ENCODE measurements at regions not wholly inside any gene's neighbourhood (a gene's known extent, or its start where the extent isn't known, plus 50 kb on each side); places are given as distances from the start of the nearest gene placed in this dataset.

DNA sequence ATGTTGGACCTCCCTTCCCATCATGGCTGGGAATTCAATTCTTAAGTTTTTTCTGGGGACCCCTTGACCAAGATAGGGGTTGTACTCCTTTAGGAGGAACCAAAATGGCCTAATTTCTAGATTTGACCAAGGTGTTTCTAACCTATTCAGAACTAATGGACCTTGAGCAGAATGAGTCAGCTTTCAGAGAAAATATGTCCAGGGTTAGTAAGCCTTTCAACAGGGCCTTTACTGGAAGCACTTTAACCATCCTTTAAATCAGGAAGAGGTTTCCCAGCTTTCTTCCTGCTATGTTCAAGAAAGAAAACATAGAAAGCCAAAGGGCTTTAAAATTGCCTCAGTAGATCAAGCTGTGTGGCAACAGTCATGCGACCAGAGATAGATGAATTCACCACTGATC is 1184.9 kb upstream of the ACVR2A start:
- H3K27me3 ChIP-seq (ENCODE audit: low read length): no peaks in the 10 kb centered on the region
- H3K4me1 ChIP-seq (ENCODE audit: insufficient read depth, low read length): no peaks in the 10 kb centered on the region
- no peak for ATAC-seq
- ChIA-PET CTCF (no interaction called here), POLR2A (ENCODE audit: unreplicated experiment) (no interaction called here)
- no peak overlapping the region for H2AFZ ChIP-seq (ENCODE audit: low read length)
- no peaks in the 10 kb centered on the region for H3F3A ChIP-seq (ENCODE audit: low read length, unreplicated experiment)
- BruUV-seq (replicated peaks): no TSS peak
- H3K9me3 ChIP-seq (ENCODE audit: low read length): no peaks in the 10 kb centered on the region
- no peak overlapping the region for H3K27ac ChIP-seq (ENCODE audit: low read length)
- no peaks in the 10 kb centered on the region for H3K36me3 ChIP-seq (ENCODE audit: low read depth, low read length)
- TF ChIP-seq EZH2phosphoT487 (IDR thresholded peaks at IDR 0.05; ENCODE audit: borderline replicate concordance, low read length) (no peak), EZH2 (IDR thresholded peaks at IDR 0.05; ENCODE audit: low read length, unreplicated experiment) (no peak)
- DNase-seq: no peak
- no peak overlapping the region for H3K4me2 ChIP-seq (ENCODE audit: low read length)
- no peaks in the 10 kb centered on the region for H3K79me2 ChIP-seq (ENCODE audit: low read length)
- no peak overlapping the region for H3K4me3 ChIP-seq (ENCODE audit: low read length)
- no peaks in the 10 kb centered on the region for H4K20me1 ChIP-seq (ENCODE audit: low read length)
- intact Hi-C loops (cut with micrococcal nuclease): loop anchor here (2.0 to 10.0 kb wide), 3 partner anchors 25 to 615 kb away; no protein-coding TSS in a partner anchor
- no peaks in the 10 kb centered on the region for H3K9me2 ChIP-seq (replicated peaks; ENCODE audit: low read length)
- no peak overlapping the region for H3K9ac ChIP-seq (ENCODE audit: low read length)

DNA sequence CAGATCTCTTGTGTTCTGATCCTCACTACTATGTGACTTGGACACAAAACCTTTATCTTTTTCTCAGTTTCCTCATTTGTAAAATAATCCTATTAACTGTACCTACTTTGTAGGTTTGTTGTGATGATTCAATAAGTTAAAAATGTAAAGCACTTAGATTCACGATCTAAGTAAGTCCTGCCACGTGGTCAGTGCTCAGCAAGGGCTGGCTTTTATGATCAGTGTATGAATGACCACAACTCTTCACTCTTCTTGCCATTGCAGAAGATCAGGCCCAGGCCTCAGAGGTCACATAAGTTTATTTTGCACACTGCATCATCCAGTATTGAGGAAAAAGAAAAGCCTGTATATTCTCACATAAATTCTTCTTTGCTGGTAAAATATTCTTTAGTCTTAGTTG is 1192.5 kb upstream of the ACVR2A start:
- peak; percentile 51 for DNase-seq
- no peaks in the 10 kb centered on the region for H3K9me2 ChIP-seq (replicated peaks; ENCODE audit: low read length)
- no peaks in the 10 kb centered on the region for H3K27me3 ChIP-seq (ENCODE audit: low read length)
- H3K4me1 ChIP-seq (ENCODE audit: insufficient read depth, low read length): 0 out of 2 replicates have a peak, but pooled peaks cover 6% of the 10 kb centered on the region
- TF ChIP-seq EZH2 (IDR thresholded peaks at IDR 0.05; ENCODE audit: low read length, unreplicated experiment) (no peak), EZH2phosphoT487 (IDR thresholded peaks at IDR 0.05; ENCODE audit: borderline replicate concordance, low read length) (no peak)
- TF ChIP-seq, protein P1, sequence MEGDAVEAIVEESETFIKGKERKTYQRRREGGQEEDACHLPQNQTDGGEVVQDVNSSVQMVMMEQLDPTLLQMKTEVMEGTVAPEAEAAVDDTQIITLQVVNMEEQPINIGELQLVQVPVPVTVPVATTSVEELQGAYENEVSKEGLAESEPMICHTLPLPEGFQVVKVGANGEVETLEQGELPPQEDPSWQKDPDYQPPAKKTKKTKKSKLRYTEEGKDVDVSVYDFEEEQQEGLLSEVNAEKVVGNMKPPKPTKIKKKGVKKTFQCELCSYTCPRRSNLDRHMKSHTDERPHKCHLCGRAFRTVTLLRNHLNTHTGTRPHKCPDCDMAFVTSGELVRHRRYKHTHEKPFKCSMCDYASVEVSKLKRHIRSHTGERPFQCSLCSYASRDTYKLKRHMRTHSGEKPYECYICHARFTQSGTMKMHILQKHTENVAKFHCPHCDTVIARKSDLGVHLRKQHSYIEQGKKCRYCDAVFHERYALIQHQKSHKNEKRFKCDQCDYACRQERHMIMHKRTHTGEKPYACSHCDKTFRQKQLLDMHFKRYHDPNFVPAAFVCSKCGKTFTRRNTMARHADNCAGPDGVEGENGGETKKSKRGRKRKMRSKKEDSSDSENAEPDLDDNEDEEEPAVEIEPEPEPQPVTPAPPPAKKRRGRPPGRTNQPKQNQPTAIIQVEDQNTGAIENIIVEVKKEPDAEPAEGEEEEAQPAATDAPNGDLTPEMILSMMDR (conservative IDR thresholded peaks at IDR 0.05; ENCODE audit: low read depth, low read length): no peak
- H4K20me1 ChIP-seq (ENCODE audit: low read length): no peaks in the 10 kb centered on the region
- 0 out of 2 replicates have a peak overlapping the region, but pooled peaks have one; percentile 24 for H2AFZ ChIP-seq (ENCODE audit: low read length)
- H3K36me3 ChIP-seq (ENCODE audit: low read depth, low read length): no peaks in the 10 kb centered on the region
- H3F3A ChIP-seq (ENCODE audit: low read length, unreplicated experiment): no peaks in the 10 kb centered on the region
- H3K4me2 ChIP-seq (ENCODE audit: low read length): no peak overlapping the region
- no peaks in the 10 kb centered on the region for H3K79me2 ChIP-seq (ENCODE audit: low read length)
- no peak overlapping the region for H3K9ac ChIP-seq (ENCODE audit: low read length)
- H3K4me3 ChIP-seq (ENCODE audit: low read length): no peak overlapping the region
- no TSS peak for BruUV-seq (replicated peaks)
- intact Hi-C loops (cut with micrococcal nuclease): no loop called here
- peak; percentile 64 for ATAC-seq
- ChIA-PET CTCF (no interaction called here), POLR2A (ENCODE audit: unreplicated experiment) (no interaction called here)
- H3K27ac ChIP-seq (ENCODE audit: low read length): no peak overlapping the region
- H3K9me3 ChIP-seq (ENCODE audit: low read length): no peaks in the 10 kb centered on the region

DNA sequence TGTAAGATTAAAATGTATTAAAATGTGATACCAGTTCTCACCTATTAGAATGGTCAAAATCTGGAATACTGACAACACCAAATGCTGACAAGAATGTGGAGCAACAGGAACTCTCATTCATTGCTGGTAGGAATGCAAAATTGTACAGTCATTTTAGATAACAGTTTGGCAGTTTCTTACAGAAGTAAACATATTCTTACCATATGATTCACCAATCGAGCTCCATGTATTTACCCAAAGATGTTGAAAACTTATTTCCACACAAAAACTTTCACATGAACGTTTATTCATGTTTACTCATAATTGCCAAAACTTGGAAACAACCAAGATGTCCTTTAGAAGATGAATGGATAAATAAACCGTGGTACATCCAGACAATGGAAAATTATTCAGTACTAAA is 1193.5 kb upstream of the ACVR2A start:
- Histone ChIP-seq H3K9ac (ENCODE audit: low read length) (no peak overlapping the region), H3K4me1 (ENCODE audit: insufficient read depth, low read length) (0 out of 2 replicates have a peak, but pooled peaks cover 6% of the 10 kb centered on the region), H3K79me2 (ENCODE audit: low read length) (no peaks in the 10 kb centered on the region), H3K9me2 (replicated peaks; ENCODE audit: low read length) (no peaks in the 10 kb centered on the region), H3K27ac (ENCODE audit: low read length) (no peak overlapping the region), H3K9me3 (ENCODE audit: low read length) (no peaks in the 10 kb centered on the region), H3F3A (ENCODE audit: low read length, unreplicated experiment) (no peaks in the 10 kb centered on the region), H3K4me3 (ENCODE audit: low read length) (no peak overlapping the region), H3K4me2 (ENCODE audit: low read length) (no peak overlapping the region), H4K20me1 (ENCODE audit: low read length) (no peaks in the 10 kb centered on the region), H3K36me3 (ENCODE audit: low read depth, low read length) (no peaks in the 10 kb centered on the region), H2AFZ (ENCODE audit: low read length) (no peak overlapping the region), H3K27me3 (ENCODE audit: low read length) (no peaks in the 10 kb centered on the region)
- intact Hi-C loops (cut with micrococcal nuclease): no loop called here
- ATAC-seq (no peak), DNase-seq (peak; percentile 33)
- no TSS peak for BruUV-seq (replicated peaks)
- ChIA-PET CTCF (no interaction called here), POLR2A (ENCODE audit: unreplicated experiment) (no interaction called here)
- no peak for TF ChIP-seq EZH2 (IDR thresholded peaks at IDR 0.05; ENCODE audit: low read length, unreplicated experiment)
- TF ChIP-seq, protein P1 (conservative IDR thresholded peaks at IDR 0.05; ENCODE audit: low read depth, low read length): no peak
- no peak for TF ChIP-seq EZH2phosphoT487 (IDR thresholded peaks at IDR 0.05; ENCODE audit: borderline replicate concordance, low read length)

Data from PC-3 (cell line).